HepG2 (cell line): ENCODE measurements at regions not wholly inside any gene's neighbourhood (a gene's known extent, or its start where the extent isn't known, plus 50 kb on each side); places are given as distances from the start of the nearest gene placed in this dataset.

Source experiments
- ATF3 ChIP-seq: sonication (generic); formaldehyde crosslinking; IDR thresholded peaks from 2 replicates; pipeline ENCODE4 v1.4.0; 2020; ENCODE audit warnings: missing genetic modification reagents
- NONO ChIP-seq, 2 experiments: fragments of 450-650 bp in 1 of 2; sonication (generic) in 1 of 2; formaldehyde crosslinking in 1 of 2; IDR thresholded peaks in 1 of 2; conservative IDR thresholded peaks in 1 of 2; 2 replicates each; pipeline versions ENCODE4 v1.6.1 to v1.8.0; 2017 to 2022; ENCODE audit warnings: mild to moderate bottlenecking in 1 of 2, missing genetic modification reagents in 1 of 2, moderate library complexity in 1 of 2
- ZNF768 ChIP-seq: sonication (generic); formaldehyde crosslinking; IDR thresholded peaks from 2 replicates; pipeline ENCODE4 v1.4.0; 2020; ENCODE audit warnings: missing genetic modification reagents
- TF ChIP-seq, protein P1 (sequence below): sonication (generic); formaldehyde crosslinking; IDR thresholded peaks from 2 replicates; pipeline ENCODE4 v1.5.1; 2020; ENCODE audit warnings: mild to moderate bottlenecking, missing genetic modification reagents, borderline replicate concordance

- TF ChIP-seq, protein P1, sequence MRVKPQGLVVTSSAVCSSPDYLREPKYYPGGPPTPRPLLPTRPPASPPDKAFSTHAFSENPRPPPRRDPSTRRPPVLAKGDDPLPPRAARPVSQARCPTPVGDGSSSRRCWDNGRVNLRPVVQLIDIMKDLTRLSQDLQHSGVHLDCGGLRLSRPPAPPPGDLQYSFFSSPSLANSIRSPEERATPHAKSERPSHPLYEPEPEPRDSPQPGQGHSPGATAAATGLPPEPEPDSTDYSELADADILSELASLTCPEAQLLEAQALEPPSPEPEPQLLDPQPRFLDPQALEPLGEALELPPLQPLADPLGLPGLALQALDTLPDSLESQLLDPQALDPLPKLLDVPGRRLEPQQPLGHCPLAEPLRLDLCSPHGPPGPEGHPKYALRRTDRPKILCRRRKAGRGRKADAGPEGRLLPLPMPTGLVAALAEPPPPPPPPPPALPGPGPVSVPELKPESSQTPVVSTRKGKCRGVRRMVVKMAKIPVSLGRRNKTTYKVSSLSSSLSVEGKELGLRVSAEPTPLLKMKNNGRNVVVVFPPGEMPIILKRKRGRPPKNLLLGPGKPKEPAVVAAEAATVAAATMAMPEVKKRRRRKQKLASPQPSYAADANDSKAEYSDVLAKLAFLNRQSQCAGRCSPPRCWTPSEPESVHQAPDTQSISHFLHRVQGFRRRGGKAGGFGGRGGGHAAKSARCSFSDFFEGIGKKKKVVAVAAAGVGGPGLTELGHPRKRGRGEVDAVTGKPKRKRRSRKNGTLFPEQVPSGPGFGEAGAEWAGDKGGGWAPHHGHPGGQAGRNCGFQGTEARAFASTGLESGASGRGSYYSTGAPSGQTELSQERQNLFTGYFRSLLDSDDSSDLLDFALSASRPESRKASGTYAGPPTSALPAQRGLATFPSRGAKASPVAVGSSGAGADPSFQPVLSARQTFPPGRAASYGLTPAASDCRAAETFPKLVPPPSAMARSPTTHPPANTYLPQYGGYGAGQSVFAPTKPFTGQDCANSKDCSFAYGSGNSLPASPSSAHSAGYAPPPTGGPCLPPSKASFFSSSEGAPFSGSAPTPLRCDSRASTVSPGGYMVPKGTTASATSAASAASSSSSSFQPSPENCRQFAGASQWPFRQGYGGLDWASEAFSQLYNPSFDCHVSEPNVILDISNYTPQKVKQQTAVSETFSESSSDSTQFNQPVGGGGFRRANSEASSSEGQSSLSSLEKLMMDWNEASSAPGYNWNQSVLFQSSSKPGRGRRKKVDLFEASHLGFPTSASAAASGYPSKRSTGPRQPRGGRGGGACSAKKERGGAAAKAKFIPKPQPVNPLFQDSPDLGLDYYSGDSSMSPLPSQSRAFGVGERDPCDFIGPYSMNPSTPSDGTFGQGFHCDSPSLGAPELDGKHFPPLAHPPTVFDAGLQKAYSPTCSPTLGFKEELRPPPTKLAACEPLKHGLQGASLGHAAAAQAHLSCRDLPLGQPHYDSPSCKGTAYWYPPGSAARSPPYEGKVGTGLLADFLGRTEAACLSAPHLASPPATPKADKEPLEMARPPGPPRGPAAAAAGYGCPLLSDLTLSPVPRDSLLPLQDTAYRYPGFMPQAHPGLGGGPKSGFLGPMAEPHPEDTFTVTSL (CRISPR knock-in tag): peak; percentile 56; the same call in 1 of the 2 replicates
- TF ChIP-seq ATF3 (CRISPR knock-in tag): no peak
- no peak for TF ChIP-seq ZNF768 (CRISPR knock-in tag)
- TF ChIP-seq NONO (IDR thresholded peaks at IDR 0.05): no peak
- no peak for TF ChIP-seq NONO (CRISPR knock-in tag; conservative IDR thresholded peaks at IDR 0.05)
- TF ChIP-seq, all 625 proteins: peak for 28
Observed at GRCh38 chrX:51976503-51976902, 83.1 kb downstream of the MAGED1 start (continued).
